HepG2 (cell line): ENCODE measurements at regions not wholly inside any gene's neighbourhood (a gene's known extent, or its start where the extent isn't known, plus 50 kb on each side); places are given as distances from the start of the nearest gene placed in this dataset.

Experiments used
- ATF3 ChIP-seq: sonication (generic); formaldehyde crosslinking; IDR thresholded peaks from 2 replicates; pipeline ENCODE4 v1.4.0; 2020; ENCODE audit warnings: missing genetic modification reagents
- BRF2 ChIP-seq: sonication (generic); formaldehyde crosslinking; IDR thresholded peaks from 2 replicates; pipeline ENCODE4 v1.8.1; 2022; ENCODE audit warnings: mild to moderate bottlenecking, missing genetic modification reagents
- CTCF ChIP-seq: sonication (generic); formaldehyde crosslinking; IDR thresholded peaks from 2 replicates; pipeline ENCODE4 v1.5.0; 2020; ENCODE audit warnings: mild to moderate bottlenecking, missing genetic modification reagents, moderate library complexity
- E2F1 ChIP-seq: sonication (generic); formaldehyde crosslinking; IDR thresholded peaks from 2 replicates; pipeline ENCODE4 v1.5.0; 2020; ENCODE audit warnings: missing genetic modification reagents
- FOXK2 ChIP-seq: fragments of 450-650 bp; IDR thresholded peaks from 2 replicates; pipeline ENCODE4 v1.6.1; 2016
- KDM1A ChIP-seq: IDR thresholded peaks from 2 replicates; pipeline ENCODE4 v1.6.1; 2016; ENCODE audit warnings: missing compliant biosample characterization
- POLR2A ChIP-seq, 2 experiments: IDR thresholded peaks; 2 replicates each; pipeline ENCODE4 v1.6.1; 2011; ENCODE audit warnings: low read depth in 2 of 2, low read length in 2 of 2, mild to moderate bottlenecking in 1 of 2, moderate library complexity in 1 of 2; ENCODE audit not compliant: insufficient read depth in 1 of 2
- POLR2AphosphoS5 ChIP-seq: IDR thresholded peaks from 2 replicates; pipeline ENCODE4 v1.6.1; 2012; ENCODE audit warnings: low read depth, low read length
- RFX5 ChIP-seq: IDR thresholded peaks from 2 replicates; pipeline ENCODE4 v1.6.1; 2011; ENCODE audit warnings: low read depth, low read length, improper control_type of control experiment
- SMC3 ChIP-seq: IDR thresholded peaks from 2 replicates; pipeline ENCODE4 v1.6.1; 2011; ENCODE audit warnings: low read length, improper control_type of control experiment
- SMYD3 ChIP-seq: sonication (generic); formaldehyde crosslinking; IDR thresholded peaks from 2 replicates; pipeline ENCODE4 v1.8.1; 2023; ENCODE audit warnings: mild to moderate bottlenecking, missing genetic modification reagents
- SOX6 ChIP-seq, 2 experiments: fragments of 450-650 bp in 1 of 2; sonication (generic) in 1 of 2; formaldehyde crosslinking in 1 of 2; IDR thresholded peaks; 2 replicates each; pipeline versions ENCODE4 v1.4.0 to v1.6.1; 2017 to 2020; ENCODE audit warnings: antibody characterized with exemption in 1 of 2, mild to moderate bottlenecking in 1 of 2, missing genetic modification reagents in 1 of 2
- STAG1 ChIP-seq: sonication (generic); formaldehyde crosslinking; IDR thresholded peaks from 2 replicates; pipeline ENCODE4 v1.4.0; 2020; ENCODE audit warnings: missing genetic modification reagents

GRCh38 chr6:168943231-168943905 is 310.3 kb downstream of the THBS2 start:
- TF ChIP-seq RFX5 (no peak), E2F1 (CRISPR knock-in tag) (no peak), ATF3 (CRISPR knock-in tag) (no peak), SMYD3 (CRISPR knock-in tag) (no peak), POLR2A (IDR thresholded peaks at IDR 0.05; ENCODE audit: insufficient read depth in 1 of 2, low read depth in 2 of 2, low read length in 2 of 2) (no peak), KDM1A (no peak), FOXK2 (no peak), BRF2 (no peak), STAG1 (CRISPR knock-in tag) (no peak), SOX6 (IDR thresholded peaks at IDR 0.05) (no peak), SOX6 (CRISPR knock-in tag; IDR thresholded peaks at IDR 0.05) (no peak), SMC3 (no peak), CTCF (CRISPR knock-in tag) (no peak), POLR2AphosphoS5 (no peak)
